HG03469 (cell line): ENCODE measurements at regions not wholly inside any gene's neighbourhood (a gene's known extent, or its start where the extent isn't known, plus 50 kb on each side); places are given as distances from the start of the nearest gene placed in this dataset.

Source experiments
- ATAC-seq: cut with Tn5 transposase; IDR thresholded peaks from one replicate; pipeline ENCODE4 v1.9.1; 2021; ENCODE audit warnings: mild to moderate bottlenecking, moderate library complexity, moderate number of reproducible peaks; ENCODE audit not compliant: unreplicated experiment

DNA sequence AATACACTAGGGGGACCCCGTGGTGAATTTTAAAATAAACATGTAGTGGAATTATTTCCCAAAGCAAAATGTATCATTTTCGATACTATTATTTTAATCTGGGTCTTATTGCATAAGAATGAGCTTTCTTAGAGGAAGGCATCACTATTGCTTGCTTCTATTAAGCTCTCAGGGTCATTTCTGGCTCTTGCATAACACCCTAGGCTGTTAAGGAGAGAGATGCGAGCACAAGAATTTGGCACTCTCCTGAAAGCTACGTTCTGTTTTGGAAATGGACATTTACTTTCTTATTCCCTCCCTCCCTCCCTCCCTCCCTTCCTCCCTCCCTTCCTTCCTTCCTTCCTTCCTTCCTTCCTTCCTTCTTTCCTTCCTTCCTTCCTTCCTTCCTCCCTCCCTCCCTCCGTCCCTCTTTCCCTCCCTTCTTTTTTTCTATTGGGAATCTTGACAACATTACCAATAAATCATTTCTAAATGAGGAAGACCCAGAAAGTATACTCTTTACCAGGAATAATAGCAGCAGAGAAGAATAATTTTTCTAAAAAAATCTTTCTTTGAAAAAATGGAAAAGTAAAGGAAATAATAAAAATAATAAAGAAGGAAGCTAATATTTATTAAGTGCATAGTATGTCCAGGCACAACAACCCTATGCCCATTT, 83.6 kb upstream of the BDNF start:
- ATAC-seq: no peak

DNA sequence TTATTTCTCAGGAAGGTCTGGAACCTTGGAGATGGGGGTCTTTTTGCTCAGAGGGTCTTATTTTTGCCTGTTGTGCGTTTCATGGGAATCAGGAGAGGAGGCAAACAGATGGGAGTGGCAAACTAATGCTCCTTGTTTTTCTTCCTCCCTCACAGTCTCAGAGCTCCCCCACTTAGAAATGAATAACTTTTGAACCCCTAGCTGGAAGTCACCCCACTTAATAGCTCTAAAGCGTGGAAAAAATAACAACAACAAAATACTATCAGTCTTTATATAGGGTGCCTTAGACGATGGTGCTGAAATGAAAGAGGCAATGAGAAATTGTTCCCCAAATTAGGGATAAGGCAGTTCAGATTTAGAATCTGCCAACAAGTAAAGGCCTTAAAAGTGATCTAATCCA, 76.8 kb upstream of the BDNF start:
- ATAC-seq: no peak

DNA sequence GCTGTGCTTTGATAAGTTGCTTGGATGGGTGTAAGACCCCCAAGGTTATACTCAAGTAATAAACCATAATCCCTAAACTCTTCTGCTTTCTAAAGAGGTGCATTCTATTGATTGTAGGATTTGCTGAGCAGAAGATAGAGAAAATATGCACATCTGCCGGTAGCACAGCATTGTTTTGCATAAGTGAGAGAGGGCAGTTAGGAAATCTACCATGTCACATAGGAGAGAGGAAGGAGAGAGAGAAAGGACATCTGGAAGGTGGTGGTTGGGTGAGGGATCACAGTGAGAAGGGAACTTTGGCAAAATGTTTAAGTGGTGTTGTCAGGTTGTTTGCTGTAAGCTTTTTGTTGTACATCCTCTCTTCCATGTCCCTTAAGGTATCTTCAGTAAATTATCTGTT, 73.6 kb upstream of the BDNF start:
- ATAC-seq: no peak

DNA sequence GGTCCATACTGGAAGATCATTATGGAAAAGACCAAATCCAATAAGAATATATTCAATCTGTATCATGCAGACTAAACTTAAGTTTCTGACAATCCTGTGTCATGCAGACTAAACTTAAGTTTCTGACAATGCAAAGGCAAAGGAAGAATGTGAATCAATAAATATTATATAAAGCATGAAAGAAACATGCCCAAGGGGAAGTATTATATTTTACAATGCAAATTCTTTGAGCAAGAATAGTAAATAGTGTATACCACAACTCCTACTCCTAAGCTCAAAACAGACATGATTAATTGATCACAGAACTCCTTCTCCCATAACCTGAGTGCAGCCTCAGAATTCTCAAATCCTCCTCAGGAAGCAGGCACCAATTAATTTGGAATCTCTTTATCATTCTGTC, 71.3 kb upstream of the BDNF start:
- ATAC-seq: no peak

DNA sequence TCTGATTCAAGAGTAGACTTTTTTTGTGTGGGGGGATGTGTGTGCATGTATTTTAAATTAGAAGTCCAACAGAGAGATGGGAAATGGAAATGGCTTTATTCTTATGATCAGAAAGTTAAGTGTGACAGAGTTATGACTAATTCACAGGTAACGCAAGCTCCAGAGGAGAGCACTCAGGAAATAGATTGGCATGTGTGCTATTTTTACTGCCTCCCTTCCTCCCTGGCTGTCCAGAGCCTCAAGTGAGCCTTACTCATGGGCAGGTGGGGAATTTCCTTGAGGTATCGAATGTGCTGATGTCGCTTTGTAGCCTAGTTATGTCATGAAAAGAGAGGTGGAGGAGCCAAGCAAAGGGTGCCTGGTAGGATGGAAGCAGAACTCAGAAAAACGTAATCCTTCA, 70.3 kb upstream of the BDNF start:
- ATAC-seq: no peak

DNA sequence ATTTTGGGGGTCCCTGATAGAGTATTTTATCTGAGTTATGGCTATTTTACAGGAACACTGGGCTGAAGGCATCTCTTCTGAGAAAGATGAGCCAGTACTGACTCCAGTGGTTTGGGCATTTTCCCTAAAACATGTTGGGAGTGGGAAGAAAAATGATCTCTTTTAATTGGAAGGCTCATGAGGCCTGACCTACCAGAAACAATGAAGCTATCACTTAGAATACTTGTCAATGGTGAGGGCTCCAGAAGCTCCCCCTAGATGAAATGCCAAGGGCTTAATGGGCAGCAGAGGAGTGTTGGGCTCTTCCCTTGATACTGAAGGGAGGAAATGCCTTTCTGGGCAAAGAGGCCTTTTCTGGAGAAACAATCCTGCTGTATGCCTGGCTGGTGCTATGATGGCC, 63.5 kb upstream of the BDNF start:
- ATAC-seq: no peak

DNA sequence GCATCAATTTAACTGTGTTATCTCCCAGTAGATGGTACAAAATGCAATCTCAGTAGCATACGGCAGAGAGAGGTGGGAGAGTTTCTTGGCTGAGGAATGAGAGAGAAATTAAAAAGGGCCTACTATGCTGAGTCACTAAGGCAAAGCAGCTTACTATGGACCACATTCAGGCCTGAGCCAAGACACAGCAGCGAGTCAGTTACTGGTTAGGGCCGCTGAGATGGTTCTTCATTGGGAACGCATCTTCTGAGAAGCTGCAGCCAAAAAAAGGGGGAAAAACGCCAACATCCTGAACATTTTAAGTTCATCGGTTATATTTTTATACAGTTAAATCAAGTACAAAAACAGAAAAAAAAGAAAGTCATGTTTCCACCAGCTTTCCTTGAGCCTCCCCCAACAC, 61.1 kb upstream of the BDNF start:
- ATAC-seq: no peak

DNA sequence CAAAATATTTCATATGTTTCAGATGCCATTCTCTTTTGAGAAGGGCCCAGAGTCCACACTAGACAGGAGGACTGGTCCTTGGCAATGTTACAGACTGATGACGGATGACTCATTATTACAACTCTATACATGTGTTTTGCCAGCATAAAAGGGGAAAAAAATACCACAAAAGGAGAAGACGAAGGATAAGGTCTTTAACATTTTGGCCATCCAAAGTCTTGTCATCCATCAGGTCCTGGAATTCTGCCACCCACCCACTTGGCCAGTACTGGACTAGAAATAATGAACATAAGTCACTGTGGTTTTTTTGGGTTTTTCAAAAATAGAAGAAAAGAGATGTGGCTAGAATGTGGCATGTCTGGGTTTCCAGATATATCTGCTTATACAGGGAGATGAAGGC, 57.7 kb upstream of the BDNF start:
- ATAC-seq: no peak

DNA sequence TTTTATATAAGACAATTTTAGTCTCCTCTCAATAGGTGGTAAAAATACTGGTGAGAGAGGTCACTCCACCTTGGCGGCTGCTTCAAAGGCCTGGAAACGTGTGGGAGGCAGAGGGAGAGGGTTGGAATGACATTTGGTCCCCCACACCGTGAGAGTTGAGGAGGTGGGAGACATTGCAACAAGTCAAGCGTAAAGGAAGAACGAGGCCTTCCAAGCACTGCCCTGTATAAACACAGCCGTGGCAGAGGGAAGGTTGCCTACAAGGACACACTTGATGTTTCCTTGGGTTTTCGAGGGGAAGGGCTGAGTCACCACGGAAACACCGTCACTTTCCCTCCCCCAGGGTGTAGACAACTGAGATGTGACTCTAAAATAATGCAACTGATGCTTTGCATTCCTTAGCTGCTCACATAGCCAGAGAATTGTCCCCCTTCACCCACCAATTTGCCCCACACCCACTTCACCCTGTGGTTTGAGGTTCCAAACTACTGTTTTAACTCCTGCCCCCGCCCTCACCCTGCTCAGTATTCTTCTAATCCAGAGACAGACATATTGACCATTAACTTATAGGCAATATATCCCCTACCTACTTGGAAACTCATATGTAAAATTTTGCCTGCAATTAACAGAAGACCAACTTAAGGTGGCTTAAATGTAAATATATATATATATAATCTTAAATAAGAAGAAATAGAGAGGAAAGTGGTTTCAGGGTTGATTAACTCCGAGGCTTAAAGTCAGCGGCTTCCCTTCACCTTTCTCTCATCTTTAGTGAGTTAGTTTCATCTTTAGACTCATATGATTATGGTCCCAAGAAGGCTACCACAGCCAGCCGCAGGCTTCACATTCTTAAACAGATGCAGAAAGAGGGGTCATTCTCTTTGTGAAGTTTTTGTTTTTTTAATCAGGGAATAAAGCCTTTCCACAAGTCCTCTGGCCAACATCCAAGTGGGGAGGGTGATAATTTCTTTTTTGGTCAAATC, 54.1 kb upstream of the BDNF start:
- ATAC-seq: peak; percentile 80
